HG03175 (cell line): ENCODE measurements at regions not wholly inside any gene's neighbourhood (a gene's known extent, or its start where the extent isn't known, plus 50 kb on each side); places are given as distances from the start of the nearest gene placed in this dataset.

Experiments
- ATAC-seq: cut with Tn5 transposase; IDR thresholded peaks from one replicate; pipeline ENCODE4 v1.9.1; 2021; ENCODE audit warnings: mild to moderate bottlenecking, moderate library complexity; ENCODE audit not compliant: unreplicated experiment

- ATAC-seq = no peak
Observed at GRCh38 chr2:211049321-211050018, 493.1 kb downstream of the CPS1 start.

GRCh38 chr2:211055438-211055837 lies 499.0 kb downstream of the CPS1 start:
- no peak for ATAC-seq

GRCh38 chr2:211061612-211062296 lies 505.4 kb downstream of the CPS1 start:
- ATAC-seq = no peak

- no peak for ATAC-seq
Observed at GRCh38 chr2:211062297-211062612, 505.9 kb downstream of the CPS1 start.

GRCh38 chr2:211067029-211067428 lies 510.6 kb downstream of the CPS1 start:
- no peak for ATAC-seq

GRCh38 chr2:211068108-211068780 lies 511.8 kb downstream of the CPS1 start:
- ATAC-seq = no peak

GRCh38 chr2:211070547-211070946 lies 514.1 kb downstream of the CPS1 start:
- no peak for ATAC-seq

GRCh38 chr2:211077216-211077767 lies 520.9 kb downstream of the CPS1 start:
- no peak for ATAC-seq

GRCh38 chr2:211084352-211084751 lies 528.0 kb downstream of the CPS1 start:
- no peak for ATAC-seq

- peak; percentile 66 for ATAC-seq
Observed at GRCh38 chr2:211085056-211085680, 528.8 kb downstream of the CPS1 start.

GRCh38 chr2:211086049-211086448 lies 529.6 kb downstream of the CPS1 start:
- no peak for ATAC-seq

- ATAC-seq = no peak
Observed at GRCh38 chr2:211089127-211089526, 532.7 kb downstream of the CPS1 start.

GRCh38 chr2:211093743-211094303 lies 537.4 kb downstream of the CPS1 start:
- peak; percentile 77 for ATAC-seq

GRCh38 chr2:211103989-211104388 lies 547.6 kb downstream of the CPS1 start:
- no peak for ATAC-seq

- no peak for ATAC-seq
Observed at GRCh38 chr2:211113334-211114175, 557.2 kb downstream of the CPS1 start.

GRCh38 chr2:211114826-211115455 lies 558.5 kb downstream of the CPS1 start:
- ATAC-seq = no peak

GRCh38 chr2:211117026-211117425 lies 560.6 kb downstream of the CPS1 start:
- no peak for ATAC-seq

- no peak for ATAC-seq
Observed at GRCh38 chr2:211126256-211126655, 569.9 kb downstream of the CPS1 start.

GRCh38 chr2:211127501-211127900 lies 571.1 kb downstream of the CPS1 start:
- no peak for ATAC-seq

- no peak for ATAC-seq
Observed at GRCh38 chr2:211128287-211128686, 571.9 kb downstream of the CPS1 start.
